Left kidney (tissue), 1 donor: ENCODE measurements at regions not wholly inside any gene's neighbourhood (a gene's known extent, or its start where the extent isn't known, plus 50 kb on each side); places are given as distances from the start of the nearest gene placed in this dataset.

Experiments
- DNase-seq: peaks from one replicate; pipeline ENCODE4 v3.0.0-alpha.2; 2013

DNA sequence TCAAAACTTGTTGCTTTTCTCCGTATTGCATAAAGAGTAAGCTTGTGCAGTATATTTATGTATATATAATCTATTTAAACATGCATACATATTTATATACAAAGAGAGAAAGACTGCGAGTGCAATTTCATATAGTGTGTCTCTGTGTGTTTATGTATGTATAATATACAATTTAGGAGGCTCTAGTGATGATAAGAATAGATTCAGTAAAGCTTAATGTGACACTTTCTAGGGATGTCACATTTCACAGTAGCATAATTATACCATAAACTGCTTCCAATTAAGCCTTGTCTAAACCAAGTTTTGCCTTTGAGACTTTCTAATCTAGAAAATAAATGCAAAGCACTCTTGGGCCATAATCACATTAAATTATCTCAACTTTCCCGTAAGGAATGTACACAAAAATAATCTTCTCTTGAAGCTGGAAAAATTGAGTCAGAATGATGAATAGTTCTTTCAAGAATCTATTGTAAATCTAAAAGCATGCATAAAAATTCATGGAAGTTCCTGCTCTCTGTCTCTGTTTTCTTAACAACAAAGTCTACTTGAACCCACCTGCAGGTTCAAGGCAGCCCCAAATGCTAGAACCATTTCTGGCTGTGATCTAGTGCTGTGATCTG lies 114.1 kb upstream of the NPY2R start:
- DNase-seq, result no peak

- DNase-seq, result no peak
Observed at GRCh38 chr4:155099231-155099630, 109.2 kb upstream of the NPY2R start.

DNA sequence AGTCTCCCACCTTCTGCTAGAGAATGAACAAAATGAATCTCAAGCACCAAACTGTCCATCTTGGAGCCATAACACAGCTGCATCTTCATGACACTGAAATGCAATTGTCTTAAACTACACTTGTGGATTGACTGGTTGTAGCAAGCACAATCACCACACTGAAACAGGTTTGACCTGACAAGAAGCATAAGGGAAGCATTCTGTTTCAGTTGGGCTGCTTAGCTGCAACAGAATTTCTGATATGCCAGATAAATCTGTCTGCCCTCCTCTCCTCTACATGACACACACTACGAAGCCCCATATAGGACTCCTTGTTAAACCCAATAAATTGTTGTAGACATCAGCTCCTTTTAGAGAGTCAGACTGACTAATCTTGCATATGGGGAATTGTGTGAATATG lies 101.8 kb upstream of the NPY2R start:
- DNase-seq, result no peak

DNA sequence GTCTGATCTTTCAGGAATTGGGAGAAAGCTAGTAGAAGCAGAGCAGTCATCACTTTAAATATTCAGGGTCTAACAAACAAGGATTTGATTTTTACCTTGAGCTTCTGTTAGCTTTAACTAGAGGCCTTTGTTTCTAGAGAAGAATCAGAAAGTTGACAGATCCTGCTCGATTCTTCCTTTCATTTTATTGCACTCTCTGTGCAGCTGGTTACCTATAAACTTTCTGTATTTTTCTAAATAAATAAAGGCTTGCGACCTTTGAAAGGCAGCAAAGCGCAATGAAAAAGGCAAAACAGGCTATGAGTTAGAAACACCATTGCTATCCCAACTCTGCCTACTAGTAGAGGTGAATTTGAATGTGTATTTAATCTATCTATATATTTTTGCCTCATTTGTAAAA lies 101.4 kb upstream of the NPY2R start:
- no peak for DNase-seq

DNA sequence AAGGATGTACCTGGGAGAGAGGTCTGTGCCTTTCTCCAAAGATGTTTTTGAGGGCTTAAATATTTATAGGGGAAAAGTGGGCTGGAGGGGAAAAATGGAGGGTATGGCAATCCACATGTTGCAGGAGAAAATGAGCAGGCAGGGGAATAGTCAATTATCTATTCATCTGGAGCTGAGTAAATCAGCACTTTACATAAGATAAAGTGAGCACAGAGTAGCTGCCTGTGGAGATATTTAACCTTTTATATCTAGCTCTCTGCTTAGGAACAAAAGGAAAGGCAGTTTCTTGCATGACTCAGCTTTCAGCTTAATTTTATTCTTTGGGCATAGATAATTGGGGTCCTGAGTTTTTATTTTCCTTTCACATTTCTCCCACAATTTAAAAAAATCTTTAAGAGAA lies 93.6 kb upstream of the NPY2R start:
- DNase-seq, result no peak

DNA sequence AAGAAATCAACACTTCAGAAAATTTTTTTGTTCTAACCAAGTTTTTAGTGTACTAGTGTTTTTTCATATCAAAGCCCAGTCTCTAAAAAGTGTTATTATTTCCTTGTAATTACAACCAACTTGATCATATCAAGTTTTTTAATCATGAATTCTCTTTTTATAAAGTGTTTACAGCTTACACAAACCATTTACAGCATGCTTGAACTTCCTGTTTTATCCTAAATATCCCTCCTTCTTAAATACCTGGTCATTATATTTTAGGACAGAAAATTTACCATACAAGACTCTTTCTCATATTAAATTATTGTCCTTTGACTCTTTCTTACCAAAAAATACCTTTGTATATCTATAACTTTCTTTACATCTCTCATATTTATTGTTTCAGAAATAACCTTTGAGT lies 89.4 kb upstream of the NPY2R start:
- no peak for DNase-seq

DNA sequence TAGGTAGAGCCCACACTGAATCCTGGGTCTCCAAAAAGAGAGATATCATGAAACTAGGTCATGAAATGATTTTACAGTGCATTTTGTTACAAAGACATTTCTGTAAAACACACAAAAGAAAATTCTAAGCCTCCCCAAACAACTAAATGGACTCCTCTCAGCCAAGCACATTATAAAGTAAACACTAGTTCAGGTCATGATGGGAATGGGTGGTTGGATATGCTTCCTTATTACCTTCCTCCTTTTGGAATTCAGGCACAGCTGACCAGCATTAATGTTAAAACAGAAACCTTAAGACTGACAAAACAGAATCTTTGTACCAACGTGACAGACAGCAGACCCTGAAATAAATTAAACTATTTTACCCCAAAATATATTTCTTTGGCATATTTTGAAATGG lies 87.9 kb upstream of the NPY2R start:
- no peak for DNase-seq

- DNase-seq, result no peak
Observed at GRCh38 chr4:155122382-155122781, 86.1 kb upstream of the NPY2R start.

GRCh38 chr4:155134136-155134535 lies 74.3 kb upstream of the NPY2R start:
- no peak for DNase-seq

DNA sequence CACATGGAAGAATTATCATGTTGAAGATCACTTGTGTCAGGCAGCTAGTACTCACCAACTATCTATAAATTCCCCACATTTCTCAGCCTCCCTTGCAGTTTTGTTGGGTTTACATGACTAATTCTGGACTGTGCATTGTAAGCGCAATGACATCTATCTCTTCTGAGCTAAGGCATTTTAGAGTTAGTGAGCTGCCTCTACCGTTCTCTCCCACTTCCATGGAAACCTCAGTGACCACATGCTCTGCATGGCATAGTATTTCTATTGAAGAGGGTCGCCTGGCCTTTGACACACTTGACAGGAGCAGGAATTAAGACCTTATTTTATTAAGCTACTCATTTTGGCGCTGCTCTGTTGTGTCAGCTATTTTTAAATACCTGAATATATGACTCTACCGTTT lies 67.5 kb upstream of the NPY2R start:
- no peak for DNase-seq

DNA sequence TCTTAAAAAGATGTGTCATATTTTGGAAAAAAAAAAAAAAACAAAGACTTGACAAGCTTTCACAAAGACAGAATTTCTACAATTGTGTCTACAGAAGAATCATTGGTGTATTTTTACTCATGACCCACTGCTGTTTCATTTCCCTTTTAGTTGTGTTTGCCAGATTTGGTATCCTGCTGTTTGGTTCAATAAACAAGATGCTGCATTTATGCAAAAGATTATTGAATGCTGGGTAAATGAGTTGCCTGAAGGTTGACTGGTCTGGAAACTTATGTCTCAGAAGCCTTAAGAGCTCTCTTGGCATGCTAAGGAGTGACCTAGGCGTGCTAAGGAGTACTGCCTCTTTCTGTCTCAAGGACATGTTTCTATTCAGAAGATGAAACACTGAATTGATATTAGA lies 64.9 kb upstream of the NPY2R start:
- DNase-seq, result no peak
